PC-3 (cell line): ENCODE measurements at regions not wholly inside any gene's neighbourhood (a gene's known extent, or its start where the extent isn't known, plus 50 kb on each side); places are given as distances from the start of the nearest gene placed in this dataset.

Source experiments
- ATAC-seq: fragments of 200-7000 bp; cut with Tn5 transposase; 2 replicates; pipeline ENCODE4 v1.9.1; 2020; ENCODE audit warnings: mild to moderate bottlenecking, moderate library complexity
- BruUV-seq: library from RNA; stranded (reverse); fragments of 400-500 nt; replicated peaks from 2 replicates; lab custom pipeline; 2021; lab: Mats Ljungman, UMichigan
- CTCF ChIA-PET: fragments of 300-600 bp; sonication (Branson Sonifier 250); formaldehyde crosslinking; loops from one replicate; lab custom pipeline; 2022; ENCODE audit warnings: antibody characterized with exemption; lab: Charles Lee
- POLR2A ChIA-PET: fragments of 300-600 bp; sonication (Branson Sonifier 250); formaldehyde crosslinking; loops from one replicate; lab custom pipeline; 2022; ENCODE audit warnings: antibody characterized with exemption; ENCODE audit not compliant: unreplicated experiment; lab: Charles Lee
- DNase-seq: peaks from one replicate; pipeline ENCODE4 v3.0.0-alpha.2; 2015
- H2AFZ ChIP-seq: fragments of 300-600 bp; sonication (generic); 2 replicates; pipeline ENCODE4 v1.6.0; 2016; ENCODE audit warnings: antibody characterized with exemption, low read length
- H3F3A ChIP-seq: fragments of 300-600 bp; sonication (generic); one replicate; pipeline ENCODE4 v1.6.0; 2017; ENCODE audit warnings: antibody characterized with exemption, low read length, control low read depth, mild to moderate bottlenecking; ENCODE audit not compliant: unreplicated experiment
- H3K27ac ChIP-seq: fragments of 300-600 bp; sonication (generic); 2 replicates; pipeline ENCODE4 v1.5.1; 2016; ENCODE audit warnings: mild to moderate bottlenecking, low read length
- H3K27me3 ChIP-seq: fragments of 300-600 bp; sonication (generic); 2 replicates; pipeline ENCODE4 v1.6.1; 2016; ENCODE audit warnings: low read length, mixed read lengths
- H3K36me3 ChIP-seq: fragments of 300-600 bp; sonication (generic); 2 replicates; pipeline ENCODE4 v1.6.1; 2016; ENCODE audit warnings: low read depth, mixed run types, low read length, mixed read lengths
- H3K4me1 ChIP-seq: fragments of 300-600 bp; sonication (generic); 2 replicates; pipeline ENCODE4 v1.5.1; 2016; ENCODE audit warnings: low read length; ENCODE audit not compliant: insufficient read depth
- H3K4me2 ChIP-seq: fragments of 300-600 bp; sonication (generic); 2 replicates; pipeline ENCODE4 v1.6.0; 2016; ENCODE audit warnings: low read length
- H3K4me3 ChIP-seq: fragments of 300-600 bp; sonication (generic); 2 replicates; pipeline ENCODE4 v1.5.1; 2016; ENCODE audit warnings: mild to moderate bottlenecking, low read length, mixed read lengths
- H3K79me2 ChIP-seq: fragments of 300-600 bp; sonication (generic); 2 replicates; pipeline ENCODE4 v1.6.1; 2017; ENCODE audit warnings: low read length, mixed read lengths
- H3K9ac ChIP-seq: fragments of 300-600 bp; sonication (generic); 2 replicates; pipeline ENCODE4 v1.6.0; 2016; ENCODE audit warnings: mild to moderate bottlenecking, low read length
- H3K9me2 ChIP-seq: fragments of 300-600 bp; sonication (generic); replicated peaks from 2 replicates; pipeline ENCODE4 v1.6.1; 2016; ENCODE audit warnings: mixed run types, low read length, mixed read lengths
- H3K9me3 ChIP-seq: fragments of 300-600 bp; sonication (generic); 2 replicates; pipeline ENCODE4 v1.6.1; 2016; ENCODE audit warnings: low read length, mixed read lengths
- H4K20me1 ChIP-seq: fragments of 300-600 bp; sonication (generic); 2 replicates; pipeline ENCODE4 v1.6.1; 2016; ENCODE audit warnings: low read length, mixed read lengths
- EZH2 ChIP-seq: fragments of 300-600 bp; sonication (generic); IDR thresholded peaks from one replicate; pipeline ENCODE4 v1.6.1; 2017; ENCODE audit warnings: antibody characterized with exemption, mild to moderate bottlenecking, low read length; ENCODE audit not compliant: unreplicated experiment
- EZH2phosphoT487 ChIP-seq: fragments of 300-600 bp; sonication (generic); IDR thresholded peaks from 2 replicates; pipeline ENCODE4 v1.6.1; 2018; ENCODE audit warnings: mild to moderate bottlenecking, antibody characterized with exemption, low read length, borderline replicate concordance
- intact Hi-C: fragments of 100-400 bp; cut with micrococcal nuclease; formaldehyde crosslinking; loops from 2 replicates; pipeline ENCODE4 v1.9.0; 2023
- TF ChIP-seq, protein P1 (sequence below): fragments of 300-600 bp; sonication (generic); conservative IDR thresholded peaks from 2 replicates; pipeline ENCODE4 v1.5.1; 2017; ENCODE audit warnings: antibody characterized with exemption, low read depth, mild to moderate bottlenecking, low read length

DNA sequence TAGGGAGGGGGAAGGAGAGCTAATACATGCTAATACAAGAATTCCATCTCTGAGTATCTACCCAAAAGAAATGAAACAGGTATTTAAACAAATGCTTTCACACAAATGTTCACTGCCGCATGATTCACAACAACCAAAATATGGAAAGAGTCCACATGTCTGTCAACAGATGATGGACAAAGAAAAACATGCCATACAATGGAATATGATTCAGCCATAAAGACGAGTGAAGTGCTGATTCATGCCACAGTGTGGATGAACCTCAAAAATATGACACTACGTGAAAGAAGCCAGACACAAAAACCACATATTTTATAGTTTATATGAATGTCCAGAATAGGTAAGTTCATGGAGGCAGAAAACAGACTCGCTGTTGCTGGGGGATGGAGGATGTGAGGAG, 321.4 kb downstream of the FOXL1 start:
- no peak overlapping the region for H2AFZ ChIP-seq
- H3K27me3 ChIP-seq = no peaks in the 10 kb centered on the region

DNA sequence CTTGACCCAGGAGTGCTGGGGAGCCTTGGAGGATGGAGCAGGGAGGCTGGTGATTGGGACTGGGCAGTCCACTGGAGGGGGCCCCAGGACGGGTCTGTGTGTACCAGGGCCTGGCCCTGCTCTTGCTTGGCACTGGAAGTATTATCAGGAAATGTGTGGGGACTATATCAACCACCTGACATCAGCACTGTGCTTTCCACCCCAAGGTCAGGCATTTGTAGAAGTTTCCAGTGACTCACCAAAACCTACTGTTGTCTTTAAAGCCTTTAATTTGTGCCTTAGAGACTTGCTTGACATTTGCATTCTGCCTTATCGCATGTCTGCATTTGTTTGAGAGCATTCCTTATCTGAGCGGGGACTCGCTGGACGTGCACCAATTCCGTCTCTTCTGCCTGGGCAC, 323.1 kb downstream of the FOXL1 start:
- H3K4me2 ChIP-seq = peak overlapping the region; percentile 87
- H2AFZ ChIP-seq = no peak overlapping the region
- H3K9me3 ChIP-seq = no peaks in the 10 kb centered on the region
- peak; percentile 60 for DNase-seq
- H3K27ac ChIP-seq = peak overlapping the region; percentile 98
- POLR2A ChIA-PET = no interaction called here
- BruUV-seq = no TSS peak
- H3K4me3 ChIP-seq = 0 out of 2 replicates have a peak overlapping the region, but pooled peaks have one; percentile 44
- H3K79me2 ChIP-seq = no peaks in the 10 kb centered on the region
- H3K9me2 ChIP-seq = no peaks in the 10 kb centered on the region
- no peaks in the 10 kb centered on the region for H3F3A ChIP-seq
- no peaks in the 10 kb centered on the region for H4K20me1 ChIP-seq
- TF ChIP-seq EZH2phosphoT487 (no peak), EZH2 (no peak)
- TF ChIP-seq, protein P1, sequence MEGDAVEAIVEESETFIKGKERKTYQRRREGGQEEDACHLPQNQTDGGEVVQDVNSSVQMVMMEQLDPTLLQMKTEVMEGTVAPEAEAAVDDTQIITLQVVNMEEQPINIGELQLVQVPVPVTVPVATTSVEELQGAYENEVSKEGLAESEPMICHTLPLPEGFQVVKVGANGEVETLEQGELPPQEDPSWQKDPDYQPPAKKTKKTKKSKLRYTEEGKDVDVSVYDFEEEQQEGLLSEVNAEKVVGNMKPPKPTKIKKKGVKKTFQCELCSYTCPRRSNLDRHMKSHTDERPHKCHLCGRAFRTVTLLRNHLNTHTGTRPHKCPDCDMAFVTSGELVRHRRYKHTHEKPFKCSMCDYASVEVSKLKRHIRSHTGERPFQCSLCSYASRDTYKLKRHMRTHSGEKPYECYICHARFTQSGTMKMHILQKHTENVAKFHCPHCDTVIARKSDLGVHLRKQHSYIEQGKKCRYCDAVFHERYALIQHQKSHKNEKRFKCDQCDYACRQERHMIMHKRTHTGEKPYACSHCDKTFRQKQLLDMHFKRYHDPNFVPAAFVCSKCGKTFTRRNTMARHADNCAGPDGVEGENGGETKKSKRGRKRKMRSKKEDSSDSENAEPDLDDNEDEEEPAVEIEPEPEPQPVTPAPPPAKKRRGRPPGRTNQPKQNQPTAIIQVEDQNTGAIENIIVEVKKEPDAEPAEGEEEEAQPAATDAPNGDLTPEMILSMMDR = peak; percentile 39; the same call in 1 of the 2 replicates
- H3K27me3 ChIP-seq = no peaks in the 10 kb centered on the region
- peak overlapping the region; percentile 78 for H3K9ac ChIP-seq
- H3K4me1 ChIP-seq = peaks cover 39% of the 10 kb centered on the region
- no peaks in the 10 kb centered on the region for H3K36me3 ChIP-seq
- intact Hi-C loops = loop anchor here (2.0 kb wide), 1 partner anchor 51 kb away; no protein-coding TSS in a partner anchor
- CTCF ChIA-PET = no interaction called here
- ATAC-seq = peak; percentile 60

More for the DNA sequence above, 321.4 kb downstream of the FOXL1 start:
- no peak for TF ChIP-seq EZH2phosphoT487
- TF ChIP-seq, protein P1 = no peak
- TF ChIP-seq EZH2 = no peak
- no peaks in the 10 kb centered on the region for H3F3A ChIP-seq
- H3K4me2 ChIP-seq = peak overlapping the region; percentile 13
- no peak overlapping the region for H3K4me3 ChIP-seq
- CTCF ChIA-PET = no interaction called here
- POLR2A ChIA-PET = interaction anchor here (0.6 kb wide), 1 partner anchor 26 kb away, joined by 5 read pairs; no protein-coding TSS in a partner anchor
- BruUV-seq = no TSS peak
- H3K36me3 ChIP-seq = no peaks in the 10 kb centered on the region
- intact Hi-C loops = loop anchor here (2.0 kb wide), 1 partner anchor 53 kb away; no protein-coding TSS in a partner anchor
- no peaks in the 10 kb centered on the region for H4K20me1 ChIP-seq
- H3K79me2 ChIP-seq = no peaks in the 10 kb centered on the region
- no peaks in the 10 kb centered on the region for H3K9me3 ChIP-seq
- no peaks in the 10 kb centered on the region for H3K9me2 ChIP-seq
- H3K4me1 ChIP-seq = peaks cover 39% of the 10 kb centered on the region
- H3K27ac ChIP-seq = peak overlapping the region; percentile 75
- peak; percentile 86 for DNase-seq
- peak; percentile 44 for ATAC-seq
- H3K9ac ChIP-seq = peak overlapping the region; percentile 23

DNA sequence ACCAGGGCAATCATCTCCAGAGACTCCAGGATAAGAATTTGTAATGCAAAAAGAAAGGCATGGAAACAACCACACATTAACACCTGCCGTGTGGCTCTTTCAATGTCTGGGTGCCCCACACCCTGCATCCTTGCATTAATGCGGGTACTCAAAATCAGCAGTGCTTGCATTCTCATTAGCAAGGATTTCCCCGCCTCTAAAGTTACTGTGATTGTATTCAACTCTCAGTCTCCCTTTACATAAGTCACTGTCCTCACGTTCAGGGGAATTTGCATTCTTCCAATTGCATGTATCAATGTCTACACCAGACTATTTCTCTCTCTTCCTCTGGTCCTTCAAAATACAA, 324.3 kb downstream of the FOXL1 start:
- TF ChIP-seq EZH2 = no peak
- TF ChIP-seq EZH2phosphoT487 = no peak
- TF ChIP-seq, protein P1 = no peak
- no peaks in the 10 kb centered on the region for H3K79me2 ChIP-seq
- CTCF ChIA-PET = no interaction called here
- H3K36me3 ChIP-seq = no peaks in the 10 kb centered on the region
- no peak overlapping the region for H3K4me3 ChIP-seq
- H3F3A ChIP-seq = no peaks in the 10 kb centered on the region
- H3K27ac ChIP-seq = peak overlapping the region; percentile 98
- DNase-seq (no peak), ATAC-seq (no peak)
- H2AFZ ChIP-seq = no peak overlapping the region
- no peaks in the 10 kb centered on the region for H3K9me2 ChIP-seq
- intact Hi-C loops = no loop called here
- POLR2A ChIA-PET = no interaction called here
- H3K9ac ChIP-seq = no peak overlapping the region
- no peaks in the 10 kb centered on the region for H3K27me3 ChIP-seq
- H3K9me3 ChIP-seq = no peaks in the 10 kb centered on the region
- no peaks in the 10 kb centered on the region for H4K20me1 ChIP-seq
- BruUV-seq = no TSS peak
- peaks cover 39% of the 10 kb centered on the region for H3K4me1 ChIP-seq
- no peak overlapping the region for H3K4me2 ChIP-seq
